ENCODE measurements at regions not wholly inside any gene's neighbourhood (a gene's known extent, or its start where the extent isn't known, plus 50 kb on each side); places are given as distances from the start of the nearest gene placed in this dataset.

DNA sequence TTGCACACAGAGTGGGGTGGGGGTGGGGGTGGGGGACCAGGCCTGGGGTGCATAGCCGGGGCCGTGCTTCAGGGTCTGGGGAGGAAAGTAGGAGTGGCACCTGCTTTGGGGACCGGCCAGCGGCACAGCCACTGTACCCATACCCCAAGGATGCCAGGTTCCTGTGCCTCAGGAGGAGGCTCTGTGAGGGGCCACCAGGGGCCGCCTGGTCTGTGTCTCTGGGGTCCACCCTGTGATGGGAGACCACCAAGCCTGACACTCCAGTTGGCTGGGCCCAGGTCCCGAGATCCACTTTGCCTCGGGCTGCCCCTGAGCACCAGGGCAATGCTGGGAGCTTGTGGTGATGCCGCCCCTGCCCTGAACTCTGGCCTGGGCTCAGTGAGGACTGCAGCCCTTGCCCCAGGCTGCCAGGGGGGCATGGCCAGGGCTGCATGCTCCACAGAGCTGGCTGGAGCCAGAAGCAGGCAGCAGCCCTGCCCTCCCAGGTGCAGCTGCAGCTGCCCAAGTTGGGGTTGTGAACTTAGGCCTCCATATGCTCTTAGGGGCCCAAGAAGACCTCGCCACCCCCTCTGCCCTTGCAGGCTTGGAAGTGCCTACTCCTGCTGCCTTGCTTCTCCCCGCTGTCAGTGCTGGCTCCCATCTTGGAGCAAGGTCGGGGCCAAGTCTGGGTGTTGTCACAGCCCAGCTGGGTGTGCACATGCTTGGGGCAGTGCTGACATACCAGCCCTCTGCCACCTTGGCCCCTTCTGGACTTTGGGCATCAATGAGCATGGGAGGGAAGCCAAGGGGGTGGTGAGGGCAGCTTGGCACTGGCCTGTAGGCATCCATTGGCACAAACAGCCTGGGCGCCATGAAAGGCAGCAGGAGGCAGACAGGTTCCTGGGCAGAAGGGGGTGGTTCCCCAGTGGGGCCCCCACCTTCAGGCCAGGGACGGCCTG, 123.3 kb upstream of the THY1 start:
- no peak for DNase-seq

DNA sequence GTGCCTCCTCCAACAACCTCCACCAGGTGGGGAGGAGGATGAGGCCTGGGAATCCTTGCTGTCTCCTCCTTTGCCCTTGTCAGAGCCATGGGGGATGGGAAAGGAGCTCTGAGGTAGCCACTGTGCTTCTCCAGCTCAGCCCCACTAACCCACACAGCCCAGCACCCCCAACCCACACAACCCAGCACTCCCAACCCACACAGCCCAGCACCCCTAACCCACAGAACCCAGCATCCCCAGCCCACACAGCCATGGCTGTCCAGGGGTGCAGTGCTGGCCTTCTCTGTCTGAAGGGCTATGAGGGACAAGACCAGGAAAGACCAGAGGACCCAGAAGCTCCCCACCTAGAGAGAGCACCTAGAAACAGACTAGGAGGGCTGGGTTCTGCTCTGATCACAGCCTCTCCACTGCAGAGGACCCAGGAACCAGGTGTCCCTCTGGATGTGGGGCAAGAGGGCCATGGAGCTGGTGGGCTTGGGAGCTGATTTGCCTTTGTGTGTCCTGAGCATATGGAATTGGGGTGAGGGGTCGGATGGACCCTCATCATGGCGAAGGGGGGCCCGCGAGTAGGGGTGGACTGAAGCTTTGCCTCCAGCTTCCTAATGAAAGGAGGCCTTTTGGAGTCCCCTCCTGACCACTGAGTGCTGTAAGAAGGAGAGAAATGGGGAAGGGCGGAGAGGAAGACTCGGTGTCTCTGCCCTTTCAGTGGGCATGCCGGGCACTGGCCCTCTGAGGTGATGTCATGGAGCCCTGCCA, 117.6 kb upstream of the THY1 start:
- DNase-seq: no peak

DNA sequence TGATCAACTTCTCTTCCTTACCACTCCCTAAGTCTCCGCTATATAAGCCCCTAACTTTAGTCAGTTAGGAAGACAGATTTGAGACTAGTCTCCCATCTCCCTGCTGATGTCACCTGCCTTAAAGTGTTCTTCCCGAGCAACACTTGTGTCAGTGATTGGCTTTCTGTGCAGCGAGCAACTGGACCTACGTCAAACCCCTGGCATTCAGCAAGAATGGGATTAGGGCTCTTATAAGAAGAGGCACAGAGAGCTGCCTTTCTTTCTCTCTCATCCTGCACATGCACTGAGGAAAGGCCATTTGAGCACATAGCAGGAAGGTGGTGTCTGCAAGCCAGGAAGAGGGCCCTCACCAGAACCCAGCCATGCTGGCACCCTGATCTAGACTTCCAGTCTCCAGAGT, 116.6 kb upstream of the THY1 start:
- no peak for DNase-seq

DNA sequence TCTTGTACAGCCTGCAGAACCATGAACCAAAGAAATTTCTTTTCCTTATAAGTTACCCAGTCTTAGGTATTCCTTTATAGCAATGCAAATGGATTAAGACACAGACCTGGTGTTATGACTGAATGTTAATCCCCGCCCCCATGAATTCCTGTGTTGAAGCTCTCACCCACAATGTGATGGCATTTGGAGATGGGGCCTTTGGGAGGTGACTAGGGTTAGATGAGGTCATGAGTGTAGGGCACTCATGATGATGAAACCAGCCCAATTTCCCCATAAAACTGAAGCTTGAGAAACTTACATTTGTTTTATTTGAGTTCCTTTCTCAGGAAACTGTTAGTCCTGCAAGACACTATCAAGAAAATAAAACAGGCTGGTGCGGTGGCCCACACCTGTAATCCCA, 115.8 kb upstream of the THY1 start:
- no peak for DNase-seq

DNA sequence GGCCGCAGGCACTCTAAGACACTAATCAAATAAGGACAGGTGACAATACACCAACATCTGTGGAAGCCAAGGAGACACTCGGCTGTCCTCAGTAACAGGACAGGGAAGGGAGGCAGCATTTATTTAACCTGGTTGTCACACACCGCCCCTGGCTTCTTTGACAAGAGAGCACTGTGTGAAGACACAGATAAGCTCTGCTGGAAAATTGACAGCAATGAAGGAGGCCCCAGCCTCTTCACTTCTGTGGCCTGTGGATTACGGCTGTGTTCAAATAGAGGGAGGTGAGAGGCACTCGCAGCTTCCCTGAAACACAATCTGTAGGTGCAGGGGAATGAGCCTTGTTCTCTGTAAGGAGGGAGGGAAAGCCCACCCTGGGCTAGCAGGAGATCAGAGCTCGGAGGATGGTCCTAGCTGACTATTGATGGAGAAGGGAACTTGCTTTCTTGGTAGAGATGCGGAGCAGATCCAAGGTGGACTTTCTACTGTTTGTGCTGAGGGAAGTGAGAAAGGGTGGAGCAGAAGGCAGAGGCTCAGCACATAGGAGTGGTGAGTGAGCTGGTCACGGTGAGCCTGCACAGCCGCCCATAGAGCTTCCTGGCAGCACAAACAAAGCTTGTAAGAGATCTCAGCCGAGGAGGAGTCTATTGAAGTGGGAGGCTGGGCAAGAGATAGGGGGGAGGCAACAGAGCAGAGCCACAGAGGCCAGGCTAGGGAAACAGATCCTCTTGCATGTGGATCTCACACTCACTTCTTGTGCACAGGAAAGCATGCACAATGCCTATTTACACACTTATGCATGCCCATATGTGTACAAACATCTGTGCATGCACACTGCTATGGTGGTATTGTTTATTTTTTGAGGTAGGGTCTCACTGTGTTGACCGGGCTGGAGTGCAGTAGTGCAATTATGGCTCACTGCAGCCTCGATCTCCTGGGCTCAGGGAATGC, 114.6 kb upstream of the THY1 start:
- DNase-seq: no peak

DNA sequence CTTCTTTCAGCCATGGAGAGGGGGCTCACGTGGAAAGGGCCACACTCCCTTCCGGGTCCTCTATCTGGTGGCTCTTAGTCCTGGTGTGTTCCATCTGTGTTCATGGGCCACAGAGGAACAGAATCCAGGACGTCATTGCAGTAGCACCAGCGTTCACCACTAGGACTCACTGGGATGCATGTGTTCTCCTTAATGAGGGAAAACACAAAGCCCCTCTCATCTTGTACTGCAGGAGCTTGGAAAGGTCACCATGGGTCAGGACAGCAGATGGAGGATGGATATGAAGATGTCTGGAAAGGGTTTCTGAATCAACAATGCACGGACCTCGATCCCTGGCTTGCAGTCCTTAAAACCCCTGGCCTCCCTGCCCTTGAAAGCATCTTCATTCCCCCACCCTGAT, 113.8 kb upstream of the THY1 start:
- DNase-seq: no peak

DNA sequence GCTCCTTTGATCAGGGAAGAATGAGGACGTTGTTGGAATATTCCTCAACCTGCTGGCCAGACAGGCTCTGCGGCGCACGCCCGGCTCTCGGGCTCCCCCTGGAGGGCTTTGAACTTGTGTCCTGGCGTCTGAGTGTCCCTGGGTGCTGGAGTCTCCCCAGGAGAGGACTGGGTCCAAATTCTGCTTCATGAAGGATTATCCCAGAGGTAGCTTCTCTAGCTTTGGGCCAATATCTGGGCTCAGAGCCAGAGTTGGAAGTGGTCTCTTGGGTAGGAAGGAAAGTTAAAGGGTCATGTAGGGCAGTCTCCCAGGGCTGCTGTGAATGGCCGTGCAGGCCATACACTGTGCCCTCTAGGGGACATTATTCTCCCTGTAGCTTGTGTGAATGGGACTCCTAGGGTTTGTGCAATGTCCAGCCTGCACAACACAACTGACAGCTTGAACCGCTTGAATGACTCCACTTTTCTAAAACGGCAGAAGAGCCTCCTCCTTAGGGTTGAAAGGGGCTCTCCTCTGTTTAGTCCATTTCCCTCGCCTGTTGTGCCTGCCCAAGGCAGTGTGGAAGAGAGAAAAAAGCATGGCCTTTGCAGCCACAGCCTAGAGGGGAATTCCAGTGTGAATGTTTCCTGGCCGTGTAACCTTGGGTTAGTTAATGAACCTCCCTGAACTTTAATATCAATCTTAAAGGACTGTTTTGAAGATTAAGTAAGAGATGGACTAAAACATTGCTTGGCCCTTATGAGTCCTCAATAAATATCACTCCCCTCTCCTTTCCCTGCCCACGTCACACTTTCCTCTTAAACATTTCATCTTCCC, 111.2 kb upstream of the THY1 start:
- DNase-seq: peak; percentile 68

DNA sequence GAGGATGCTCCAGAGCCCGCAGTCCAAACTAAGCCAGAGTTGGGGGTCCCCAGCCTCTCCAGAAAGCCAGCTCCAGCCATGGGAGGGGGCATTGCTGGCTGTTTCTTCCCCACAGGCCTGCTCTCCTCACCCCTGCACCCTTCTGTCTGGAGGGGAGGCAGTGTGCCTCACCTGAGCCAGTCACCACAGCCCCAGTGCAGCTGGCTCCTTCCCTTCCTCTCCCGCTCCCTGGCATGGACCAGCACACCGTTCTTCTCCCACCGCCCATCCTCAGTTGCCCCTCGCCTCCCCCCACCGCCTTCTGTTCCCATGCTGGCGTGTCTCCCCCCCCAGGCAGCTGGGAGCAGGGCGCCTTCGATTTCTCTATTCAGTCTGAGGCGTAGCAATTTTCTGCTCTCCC, 110.5 kb upstream of the THY1 start:
- DNase-seq: no peak

DNA sequence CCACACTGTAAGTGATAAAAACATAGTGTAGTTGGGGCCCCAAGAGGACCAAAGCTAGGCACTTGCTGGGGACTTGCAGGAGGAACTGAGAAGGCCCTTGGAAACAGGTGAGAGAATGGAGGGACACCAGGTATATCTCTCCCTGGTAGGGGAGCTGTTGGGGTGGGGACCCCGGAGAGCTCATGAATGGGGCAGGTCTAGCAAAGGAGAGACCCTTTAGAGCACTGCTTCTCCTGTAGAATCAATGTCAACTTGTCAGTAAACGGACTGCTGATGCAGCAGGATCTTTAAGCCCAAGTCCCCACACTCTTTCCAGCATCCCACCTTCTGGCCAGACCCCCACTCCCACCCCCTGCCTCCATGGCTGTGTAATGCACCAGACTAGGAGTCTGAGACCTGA, 109.6 kb upstream of the THY1 start:
- DNase-seq: no peak

DNA sequence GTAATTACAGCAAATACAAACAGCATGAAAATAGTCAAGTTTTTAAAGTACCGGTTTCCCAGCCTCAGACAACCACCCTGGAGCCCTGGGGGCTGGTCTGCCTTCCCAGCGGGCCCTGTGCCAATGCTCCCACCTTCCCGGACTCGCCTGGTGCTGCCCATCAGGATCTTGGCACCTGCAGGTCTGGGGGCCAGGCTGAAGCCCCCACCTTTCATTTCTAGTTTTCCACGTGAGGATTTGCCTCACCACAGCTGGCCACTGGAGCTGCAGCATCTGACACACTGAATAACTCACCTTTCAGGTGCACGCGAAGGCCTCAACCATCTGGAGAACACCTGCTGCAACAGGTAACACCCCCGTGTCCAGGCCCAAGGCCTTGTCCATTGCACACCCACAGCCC, 108.7 kb upstream of the THY1 start:
- DNase-seq: no peak

DNA sequence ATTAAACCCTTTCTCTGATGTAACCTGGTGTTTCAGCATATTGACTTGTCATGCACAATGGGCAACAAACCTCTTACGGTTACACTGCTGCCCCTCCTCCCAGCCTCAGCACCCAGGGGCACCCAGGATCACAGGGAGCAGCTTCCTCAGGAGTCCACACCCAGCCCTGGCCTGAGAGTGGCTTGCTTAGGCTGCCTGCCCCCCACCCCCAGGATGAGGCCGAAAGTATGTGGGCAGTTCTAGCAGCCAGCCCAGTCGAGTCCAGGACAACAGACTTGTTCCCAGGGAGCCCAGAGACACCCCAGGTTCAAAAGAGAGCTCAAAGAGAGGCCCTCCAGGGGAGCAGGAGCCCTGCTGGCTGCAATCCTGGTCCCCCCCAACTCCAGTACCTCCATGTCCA, 108.1 kb upstream of the THY1 start:
- DNase-seq: no peak

DNA sequence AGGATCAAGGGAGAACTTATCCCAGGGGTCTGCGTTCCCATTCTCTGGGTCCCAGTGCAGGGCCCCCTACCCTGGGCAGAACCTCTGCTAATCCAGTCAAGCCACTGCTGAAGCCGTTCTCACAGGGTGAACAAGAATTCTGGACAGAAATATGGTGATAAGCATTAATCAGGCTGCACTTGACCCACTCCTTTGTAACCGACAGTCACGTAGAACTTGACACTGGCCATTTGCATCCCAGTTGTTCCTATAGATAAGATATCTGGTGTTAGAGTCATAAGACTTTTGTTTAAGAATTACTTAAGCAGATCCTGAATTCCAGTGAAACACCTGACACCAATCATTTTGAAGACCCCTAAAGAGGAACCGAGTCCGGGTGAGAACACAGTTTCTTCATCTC, 107.5 kb upstream of the THY1 start:
- no peak for DNase-seq

DNA sequence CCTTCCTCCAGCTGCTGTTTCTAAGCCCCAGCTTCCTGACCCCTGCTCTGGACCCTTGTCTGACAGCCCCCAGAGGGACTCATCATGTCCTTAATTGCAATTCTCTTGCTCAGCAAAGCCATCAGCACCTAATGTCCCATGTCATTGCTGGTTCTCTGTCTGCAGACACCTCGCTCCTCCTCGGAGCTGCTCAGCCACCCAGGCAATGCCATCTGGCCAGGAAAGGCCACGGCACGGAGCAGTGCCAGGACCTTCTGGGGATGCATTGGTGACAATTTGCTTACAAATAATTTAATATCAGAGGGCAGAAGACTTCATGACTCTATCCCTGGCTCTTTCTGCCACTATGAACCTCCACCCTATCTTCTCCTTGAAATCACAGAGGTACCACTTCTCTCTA, 107.0 kb upstream of the THY1 start:
- no peak for DNase-seq

DNA sequence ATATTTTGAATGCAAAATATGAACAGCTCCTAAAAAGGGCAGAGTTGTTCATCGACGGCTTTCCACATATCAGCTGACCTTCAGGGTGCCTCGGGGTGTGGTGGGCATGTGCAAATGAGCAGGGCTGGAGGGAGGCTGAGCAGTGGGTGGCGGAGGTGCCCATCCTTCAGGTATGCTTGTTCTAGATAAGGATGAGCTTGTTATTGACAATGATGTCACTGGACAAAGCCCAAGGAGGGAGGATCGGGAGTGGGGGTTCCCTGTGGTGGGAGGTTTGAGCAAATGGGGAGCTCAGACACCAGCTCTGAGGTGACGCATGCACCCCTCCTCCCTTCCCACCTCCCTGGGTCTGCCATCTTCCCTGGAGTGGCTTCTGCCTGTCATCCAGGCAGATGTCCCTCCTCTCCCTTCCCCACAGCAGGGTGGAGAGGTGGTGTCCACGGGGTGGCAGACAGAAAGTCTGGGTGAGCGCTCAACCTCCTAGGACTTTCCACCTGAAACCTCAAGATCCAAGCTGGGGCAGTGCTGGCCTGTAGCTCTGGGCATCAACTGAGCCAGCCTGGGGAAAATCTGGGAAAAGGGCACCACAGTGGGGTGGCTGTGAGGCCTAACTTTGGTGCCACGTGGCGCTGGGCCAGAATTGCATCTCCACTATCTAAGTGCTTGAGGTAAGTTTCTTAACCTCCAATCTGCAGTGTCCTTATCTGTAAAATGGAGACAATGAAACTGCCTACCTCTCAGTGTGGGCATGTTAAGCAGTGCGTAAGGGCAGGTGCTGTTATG, 106.3 kb upstream of the THY1 start:
- DNase-seq: no peak

DNA sequence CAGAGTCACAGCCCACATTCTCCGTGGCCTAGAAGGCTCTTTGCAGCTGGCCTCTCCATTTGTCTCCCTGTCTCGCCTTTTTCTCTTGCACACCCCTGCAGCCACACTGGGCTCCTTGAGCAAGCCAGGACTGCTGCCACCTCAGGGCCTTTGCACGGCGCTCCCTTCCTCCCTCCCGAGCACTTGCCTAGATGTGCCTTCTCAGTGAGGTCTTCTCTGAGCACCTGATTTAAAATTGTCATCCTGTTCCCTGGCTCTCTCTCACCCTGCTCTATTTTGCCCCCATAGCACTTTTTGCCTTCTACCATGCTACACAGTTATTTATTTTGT, 102.9 kb upstream of the THY1 start:
- DNase-seq: no peak

DNA sequence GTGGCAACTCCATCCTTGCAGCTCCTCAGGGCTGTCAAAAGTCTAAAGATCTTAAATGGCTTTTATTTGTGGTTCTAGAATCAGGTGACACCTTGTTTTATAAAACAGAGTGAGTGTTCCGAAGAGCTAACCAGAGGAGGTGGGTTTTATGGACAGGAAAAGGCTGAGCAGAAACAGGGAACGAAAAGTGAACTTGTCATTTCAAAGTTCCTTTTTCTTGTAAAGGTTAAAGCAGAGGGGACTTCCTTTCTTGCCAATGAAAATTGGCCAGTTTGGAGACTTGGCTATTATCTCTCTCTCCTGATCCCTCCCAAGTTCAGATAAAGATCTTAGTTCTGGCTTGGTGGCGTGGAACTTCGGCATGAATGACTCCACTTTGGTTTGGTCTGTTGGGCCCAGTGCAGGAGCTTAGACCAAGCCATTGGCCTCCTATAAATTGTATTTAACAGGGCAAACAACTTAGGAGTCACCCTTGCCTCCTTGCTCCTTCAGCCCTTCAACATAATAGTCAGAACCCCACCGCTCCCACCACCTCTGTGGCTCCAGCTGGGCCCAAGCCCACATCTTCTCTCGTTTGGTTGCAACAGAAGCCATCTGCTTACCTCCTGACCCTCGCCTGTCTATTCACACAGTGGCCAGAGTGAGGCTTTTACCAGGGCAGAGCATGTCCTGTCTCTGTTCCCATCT, 102.4 kb upstream of the THY1 start:
- DNase-seq: no peak

DNA sequence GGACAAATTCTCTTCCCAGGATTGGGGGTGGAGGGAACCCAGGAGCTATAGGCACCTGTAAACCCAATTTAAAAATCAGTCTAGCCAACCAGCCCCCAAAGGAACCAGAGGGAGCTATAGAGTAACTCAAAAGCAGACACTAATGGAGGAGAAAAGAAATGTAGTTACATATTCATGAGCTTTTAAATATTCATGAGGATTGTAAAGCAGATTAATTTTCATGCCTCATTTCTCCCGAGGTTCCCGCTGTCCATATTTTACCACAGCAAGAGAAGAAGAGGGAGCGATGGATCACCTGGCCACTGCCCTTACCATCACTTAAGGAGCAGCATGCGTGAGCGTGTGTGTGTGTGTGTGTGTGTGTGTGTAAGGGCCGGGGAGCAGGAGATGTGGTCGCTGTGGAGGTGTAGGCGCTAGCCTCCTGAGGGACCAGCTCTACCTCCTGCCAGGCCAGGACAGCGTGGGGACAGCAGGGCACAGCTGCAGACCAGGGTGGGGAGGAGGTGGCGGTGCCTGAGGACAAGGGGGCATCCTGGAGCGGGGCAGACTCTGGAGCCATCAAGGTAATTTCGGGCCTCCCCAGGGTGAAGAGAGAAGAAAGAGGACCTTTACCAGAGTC, 100.7 kb upstream of the THY1 start:
- DNase-seq: no peak

DNA sequence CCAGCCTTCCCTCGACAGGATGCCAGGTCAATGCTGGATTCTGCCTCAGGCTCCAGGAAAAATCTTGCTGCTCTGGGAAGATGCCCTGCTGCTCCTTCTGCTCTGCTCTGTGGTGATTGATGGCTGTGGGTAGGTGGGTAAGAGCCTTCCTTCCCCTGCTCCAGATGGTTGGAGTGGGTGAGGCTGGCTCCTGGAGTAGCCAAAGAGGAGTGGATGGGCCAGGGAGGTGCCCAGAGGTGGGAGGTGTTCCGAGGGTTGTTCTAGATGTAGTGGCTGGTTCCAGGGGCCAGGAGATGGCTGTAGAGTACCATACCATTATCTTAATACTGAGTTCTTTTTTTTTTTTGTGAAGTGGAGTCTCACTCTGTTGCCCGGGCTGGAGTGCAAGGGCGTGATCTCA, 99.6 kb upstream of the THY1 start:
- DNase-seq: no peak

DNA sequence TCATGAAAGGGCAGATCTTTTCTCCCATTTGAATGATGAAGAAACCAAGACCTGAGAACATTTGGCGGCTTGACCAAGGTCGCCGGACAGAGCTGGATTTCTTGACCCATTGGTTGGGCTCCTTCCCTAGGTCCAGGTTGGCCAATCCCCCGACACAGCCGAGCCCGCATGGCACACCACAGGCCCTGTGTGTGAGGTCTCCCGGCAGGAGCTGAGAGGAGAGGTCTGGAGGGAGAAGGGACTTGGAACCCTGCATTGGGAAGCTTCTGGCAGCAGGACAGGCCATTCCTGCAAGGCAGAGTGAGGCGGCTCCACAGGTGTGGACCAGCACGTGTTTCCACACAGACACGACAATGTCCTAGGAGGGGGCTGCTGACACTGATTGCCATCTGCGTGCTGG, 98.6 kb upstream of the THY1 start:
- DNase-seq: no peak

DNA sequence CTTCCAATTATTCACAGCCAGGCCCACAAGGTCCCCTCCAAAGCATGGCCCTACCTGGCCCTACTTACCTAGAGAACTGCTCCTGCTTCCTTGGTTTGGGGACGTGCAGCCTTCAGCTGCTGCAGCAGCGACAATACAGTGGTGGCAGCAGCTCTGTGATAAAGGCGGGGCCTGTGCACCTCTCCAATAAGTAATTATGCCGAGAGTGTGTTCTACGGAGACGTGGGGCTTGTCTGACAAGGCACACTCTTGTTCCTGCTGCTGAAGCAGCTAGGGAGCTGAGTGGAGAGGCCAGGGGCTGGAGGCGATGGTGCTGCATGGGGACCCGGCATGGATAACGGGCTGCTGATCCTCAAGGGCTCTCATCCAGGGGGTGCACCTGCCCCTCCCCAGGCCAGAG, 98.0 kb upstream of the THY1 start:
- peak; percentile 28 for DNase-seq

DNA sequence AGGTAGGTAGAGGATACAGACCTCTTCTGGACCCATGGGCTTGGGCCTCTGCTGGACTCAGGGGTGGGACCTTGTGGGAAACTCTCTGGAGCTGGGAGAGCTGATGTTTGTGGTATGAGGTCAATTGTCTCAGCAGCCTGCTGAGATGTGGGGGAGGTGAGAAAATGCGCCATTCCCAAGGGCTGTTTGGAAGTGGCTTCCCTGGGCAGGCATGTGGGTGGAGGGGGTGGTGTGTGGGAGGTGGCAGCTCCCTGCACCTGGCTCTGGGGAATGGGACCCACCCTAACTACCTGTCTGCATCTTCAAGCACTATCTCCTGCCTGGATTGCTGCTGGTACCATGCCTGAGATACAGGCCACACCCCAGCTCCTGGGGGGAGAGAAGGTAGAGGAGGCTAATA, 97.4 kb upstream of the THY1 start:
- peak; percentile 19 for DNase-seq
